Astrocyte of the cerebellum (primary cell): ENCODE measurements at regions not wholly inside any gene's neighbourhood (a gene's known extent, or its start where the extent isn't known, plus 50 kb on each side); places are given as distances from the start of the nearest gene placed in this dataset.

Experiments used
- DNase-seq: peaks from one replicate; pipeline ENCODE4 v3.0.0-alpha.2; 2011; ENCODE audit warnings: low read depth
- H3K4me3 ChIP-seq: 2 replicates; pipeline ENCODE4 v1.5.1; 2011; ENCODE audit warnings: mild to moderate bottlenecking, low read depth, low read length, moderate library complexity
- in situ Hi-C: cut with HindIII; loops from 2 replicates; pipeline ENCODE4 v1.10.0; 2017; ENCODE audit warnings: low sequenced_read_pairs
- TF ChIP-seq, protein P1 (sequence below): IDR thresholded peaks from 2 replicates; pipeline ENCODE4 v1.5.1; 2012; ENCODE audit warnings: low read length, low read depth, moderate library complexity, mild to moderate bottlenecking; ENCODE audit errors: missing control alignments

DNA sequence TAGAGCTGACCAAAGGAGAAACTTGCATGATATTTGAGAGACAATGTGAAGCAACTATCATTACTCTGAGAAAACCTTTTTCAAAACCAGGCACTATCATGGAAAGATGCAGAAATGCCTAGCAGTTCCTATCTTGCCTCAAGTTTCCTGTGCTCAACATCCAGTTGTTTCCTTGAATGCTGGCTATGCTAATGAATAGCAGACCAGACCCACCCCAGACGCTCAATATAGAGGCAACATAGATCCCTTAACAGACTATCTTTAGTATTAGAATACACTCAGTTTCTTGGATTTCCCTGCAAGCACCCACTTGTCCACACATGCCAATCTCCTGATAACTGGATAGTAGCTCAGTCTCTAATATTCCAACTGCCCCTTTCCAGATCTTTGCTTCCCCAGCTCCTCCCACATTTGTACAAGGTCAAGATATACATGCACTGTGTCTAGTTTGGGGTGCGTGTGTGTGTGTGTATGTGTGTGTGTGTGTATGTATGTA is 93.3 kb upstream of the PCSK5 start:
- DNase-seq, result no peak
- no peak overlapping the region for H3K4me3 ChIP-seq
- TF ChIP-seq, protein P1, sequence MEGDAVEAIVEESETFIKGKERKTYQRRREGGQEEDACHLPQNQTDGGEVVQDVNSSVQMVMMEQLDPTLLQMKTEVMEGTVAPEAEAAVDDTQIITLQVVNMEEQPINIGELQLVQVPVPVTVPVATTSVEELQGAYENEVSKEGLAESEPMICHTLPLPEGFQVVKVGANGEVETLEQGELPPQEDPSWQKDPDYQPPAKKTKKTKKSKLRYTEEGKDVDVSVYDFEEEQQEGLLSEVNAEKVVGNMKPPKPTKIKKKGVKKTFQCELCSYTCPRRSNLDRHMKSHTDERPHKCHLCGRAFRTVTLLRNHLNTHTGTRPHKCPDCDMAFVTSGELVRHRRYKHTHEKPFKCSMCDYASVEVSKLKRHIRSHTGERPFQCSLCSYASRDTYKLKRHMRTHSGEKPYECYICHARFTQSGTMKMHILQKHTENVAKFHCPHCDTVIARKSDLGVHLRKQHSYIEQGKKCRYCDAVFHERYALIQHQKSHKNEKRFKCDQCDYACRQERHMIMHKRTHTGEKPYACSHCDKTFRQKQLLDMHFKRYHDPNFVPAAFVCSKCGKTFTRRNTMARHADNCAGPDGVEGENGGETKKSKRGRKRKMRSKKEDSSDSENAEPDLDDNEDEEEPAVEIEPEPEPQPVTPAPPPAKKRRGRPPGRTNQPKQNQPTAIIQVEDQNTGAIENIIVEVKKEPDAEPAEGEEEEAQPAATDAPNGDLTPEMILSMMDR, result no peak
- in situ Hi-C loops, result no loop called here

DNA sequence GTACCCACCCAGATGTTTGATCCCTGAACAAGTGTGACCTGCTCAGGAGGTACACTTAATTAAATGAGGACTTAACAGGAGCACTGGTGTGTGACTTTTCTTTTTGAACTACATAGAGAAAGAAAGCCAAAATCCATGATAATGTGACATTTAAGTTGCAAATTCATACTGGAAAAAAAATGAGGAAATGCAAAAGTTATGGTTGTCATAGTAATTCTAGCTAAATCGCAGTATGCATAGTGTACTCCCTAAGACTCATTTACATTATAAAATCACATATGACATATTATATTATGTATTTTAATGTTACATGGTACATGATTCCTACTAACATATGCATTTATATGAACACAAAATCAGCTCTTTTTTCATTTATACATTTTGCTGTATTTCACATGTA is 92.0 kb upstream of the PCSK5 start:
- TF ChIP-seq, protein P1, result no peak
- in situ Hi-C loops, result no loop called here
- no peak for DNase-seq
- no peak overlapping the region for H3K4me3 ChIP-seq

DNA sequence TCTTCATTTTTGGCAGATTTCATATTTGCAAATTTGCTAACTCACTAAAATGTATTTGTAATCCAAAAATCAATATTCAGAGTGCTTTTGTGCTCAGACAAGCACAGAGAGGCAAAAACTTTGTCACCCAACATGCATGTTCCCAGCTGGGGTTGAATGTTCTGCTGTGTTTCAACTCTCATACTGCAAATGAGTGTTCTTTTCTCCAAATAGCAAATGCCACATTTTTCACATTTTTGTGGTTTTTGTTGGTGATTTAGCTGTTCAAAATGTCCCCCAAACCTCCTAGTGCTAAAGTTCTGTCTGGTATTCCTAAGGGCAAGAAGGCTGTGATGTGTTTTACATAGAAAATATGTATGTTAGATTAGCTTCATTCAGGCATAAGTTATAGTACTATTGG is 87.3 kb upstream of the PCSK5 start:
- H3K4me3 ChIP-seq, result no peak overlapping the region
- TF ChIP-seq, protein P1, result no peak
- peak; percentile 72 for DNase-seq
- in situ Hi-C loops, result no loop called here

DNA sequence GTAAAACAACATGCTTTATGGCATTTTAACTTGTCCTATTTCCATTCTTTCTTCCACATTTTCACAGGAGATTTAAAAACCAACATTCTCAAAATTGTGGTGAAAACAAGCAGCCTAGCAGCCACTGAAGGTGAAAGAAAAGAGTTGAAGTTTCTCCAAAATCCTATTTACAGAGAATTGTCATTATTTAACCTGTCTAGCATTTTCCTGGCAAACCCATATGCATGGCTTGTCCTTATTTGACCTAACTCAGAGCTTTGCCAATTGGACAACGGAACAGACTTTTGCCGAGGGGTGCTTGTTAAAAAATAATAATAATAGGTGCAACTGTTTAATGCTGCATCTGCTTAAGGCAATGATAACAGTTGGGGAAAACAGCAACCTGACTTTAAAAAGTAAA is 80.4 kb upstream of the PCSK5 start:
- DNase-seq, result no peak
- in situ Hi-C loops, result loop anchor here (5.0 kb wide), 1 partner anchor 103 kb away; no protein-coding TSS in a partner anchor
- no peak overlapping the region for H3K4me3 ChIP-seq
- TF ChIP-seq, protein P1, result no peak

DNA sequence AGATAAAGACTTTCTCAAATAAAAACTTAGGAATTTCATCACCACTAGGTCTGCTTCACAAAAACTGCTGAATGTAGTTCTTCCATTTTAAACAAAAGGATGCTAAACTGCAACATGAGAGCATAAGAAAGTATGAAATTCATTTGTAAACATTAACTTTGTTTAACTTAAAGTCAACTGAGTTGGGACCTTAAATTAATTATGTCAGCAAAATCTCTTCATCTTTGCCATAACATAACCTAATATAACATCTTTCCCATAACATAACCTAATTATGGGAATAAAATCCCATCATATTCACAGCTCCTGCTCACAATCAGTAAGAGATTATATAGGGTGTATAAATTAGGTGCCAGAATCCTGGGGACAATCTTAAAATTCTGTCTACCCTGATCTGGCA is 78.8 kb upstream of the PCSK5 start:
- H3K4me3 ChIP-seq, result no peak overlapping the region
- TF ChIP-seq, protein P1, result no peak
- DNase-seq, result no peak
- in situ Hi-C loops, result loop anchor here (5.0 kb wide), 1 partner anchor 104 kb away; no protein-coding TSS in a partner anchor

DNA sequence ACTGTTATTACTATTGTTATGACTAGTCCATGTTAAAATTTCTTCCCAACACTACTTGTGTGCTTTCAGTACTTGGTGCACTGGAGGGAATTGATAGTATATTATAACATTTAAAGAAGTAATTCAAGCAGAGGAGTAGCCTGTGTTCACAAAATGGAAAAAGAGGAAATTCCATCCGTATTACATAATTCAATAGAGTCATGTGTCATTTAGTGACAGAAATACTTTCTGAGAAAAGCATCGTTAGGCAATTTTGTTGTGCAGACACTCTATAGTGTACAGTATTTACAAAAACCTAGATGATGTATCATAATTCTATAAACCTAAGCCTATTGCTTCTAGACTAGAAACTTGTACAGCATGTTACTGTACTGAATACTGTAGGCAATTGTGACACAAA is 78.3 kb upstream of the PCSK5 start:
- TF ChIP-seq, protein P1, result no peak
- in situ Hi-C loops, result loop anchor here (5.0 kb wide), 1 partner anchor 105 kb away; no protein-coding TSS in a partner anchor
- H3K4me3 ChIP-seq, result no peak overlapping the region
- DNase-seq, result no peak
